Progenitor cell of endocrine pancreas (in vitro differentiated cells): ENCODE measurements at regions not wholly inside any gene's neighbourhood (a gene's known extent, or its start where the extent isn't known, plus 50 kb on each side); places are given as distances from the start of the nearest gene placed in this dataset.

Source experiments
- DNase-seq: peaks from one replicate; pipeline ENCODE4 v3.0.0; 2021; ENCODE audit warnings: low spot score; ENCODE audit not compliant: unreplicated experiment
- H3K27ac Mint-ChIP-seq: 2 replicates; pipeline ENCODE4 v1.8.0; 2021; ENCODE audit warnings: mild to moderate bottlenecking, moderate library complexity, mixed read lengths
- H3K27me3 Mint-ChIP-seq: 2 replicates; pipeline ENCODE4 v1.8.0; 2021; ENCODE audit warnings: mixed read lengths
- H3K36me3 Mint-ChIP-seq: 2 replicates; pipeline ENCODE4 v1.8.0; 2022; ENCODE audit warnings: mixed read lengths; ENCODE audit not compliant: insufficient read depth
- H3K4me1 Mint-ChIP-seq: 2 replicates; pipeline ENCODE4 v1.8.0; 2021; ENCODE audit warnings: low read depth, mixed read lengths
- H3K4me3 Mint-ChIP-seq: 2 replicates; pipeline ENCODE4 v1.8.0; 2021; ENCODE audit warnings: low read depth, mild to moderate bottlenecking, moderate library complexity, mixed read lengths
- H3K9me3 Mint-ChIP-seq: 2 replicates; pipeline ENCODE4 v1.8.0; 2021; ENCODE audit warnings: low read depth, mixed read lengths
- CTCF ChIP-seq: fragments of 200-600 bp; sonication (generic); IDR thresholded peaks from one replicate; pipeline ENCODE4 v1.5.0; 2021; ENCODE audit warnings: antibody characterized with exemption, mild to moderate bottlenecking; ENCODE audit not compliant: unreplicated experiment

GRCh38 chr9:29717631-29718030 lies 2144.3 kb upstream of the C9orf72 start:
- DNase-seq = no peak
- H3K27ac Mint-ChIP-seq = no peak overlapping the region
- no peaks in the 10 kb centered on the region for H3K4me1 Mint-ChIP-seq
- no peaks in the 10 kb centered on the region for H3K36me3 Mint-ChIP-seq
- TF ChIP-seq CTCF = no peak
- H3K4me3 Mint-ChIP-seq = no peak overlapping the region
- no peaks in the 10 kb centered on the region for H3K9me3 Mint-ChIP-seq
- no peaks in the 10 kb centered on the region for H3K27me3 Mint-ChIP-seq

GRCh38 chr9:29730163-29730562 lies 2156.9 kb upstream of the C9orf72 start:
- no peak overlapping the region for H3K4me3 Mint-ChIP-seq
- H3K27ac Mint-ChIP-seq = no peak overlapping the region
- no peaks in the 10 kb centered on the region for H3K27me3 Mint-ChIP-seq
- DNase-seq = no peak
- no peak for TF ChIP-seq CTCF
- no peaks in the 10 kb centered on the region for H3K36me3 Mint-ChIP-seq
- H3K4me1 Mint-ChIP-seq = peaks cover 4% of the 10 kb centered on the region
- H3K9me3 Mint-ChIP-seq = peaks cover 8% of the 10 kb centered on the region

- no peak for TF ChIP-seq CTCF
- Mint-ChIP-seq H3K27ac (no peak overlapping the region), H3K4me1 (peaks cover 2% of the 10 kb centered on the region), H3K9me3 (peaks cover 3% of the 10 kb centered on the region), H3K27me3 (no peaks in the 10 kb centered on the region), H3K4me3 (no peak overlapping the region), H3K36me3 (no peaks in the 10 kb centered on the region)
- no peak for DNase-seq
Observed at GRCh38 chr9:29740518-29740917, 2167.2 kb upstream of the C9orf72 start.

GRCh38 chr9:29741169-29741568 lies 2167.9 kb upstream of the C9orf72 start:
- no peak overlapping the region for H3K4me3 Mint-ChIP-seq
- TF ChIP-seq CTCF = no peak
- no peaks in the 10 kb centered on the region for H3K27me3 Mint-ChIP-seq
- H3K27ac Mint-ChIP-seq = no peak overlapping the region
- DNase-seq = no peak
- H3K4me1 Mint-ChIP-seq = peaks cover 2% of the 10 kb centered on the region
- no peaks in the 10 kb centered on the region for H3K36me3 Mint-ChIP-seq
- H3K9me3 Mint-ChIP-seq = peaks cover 3% of the 10 kb centered on the region

GRCh38 chr9:29750062-29750461 lies 2176.8 kb upstream of the C9orf72 start:
- H3K36me3 Mint-ChIP-seq = no peaks in the 10 kb centered on the region
- no peak for DNase-seq
- H3K4me1 Mint-ChIP-seq = no peaks in the 10 kb centered on the region
- no peaks in the 10 kb centered on the region for H3K9me3 Mint-ChIP-seq
- no peak overlapping the region for H3K27ac Mint-ChIP-seq
- no peak overlapping the region for H3K4me3 Mint-ChIP-seq
- no peak for TF ChIP-seq CTCF
- no peaks in the 10 kb centered on the region for H3K27me3 Mint-ChIP-seq
